Activated CD8-positive, alpha-beta T cell treated with anti-CD3 and anti-CD28 coated beads, Interleukin-2, amount 10 ng/mL, durations not matched to agents 7 days and 5 days (primary cell): ENCODE measurements at regions not wholly inside any gene's neighbourhood (a gene's known extent, or its start where the extent isn't known, plus 50 kb on each side); places are given as distances from the start of the nearest gene placed in this dataset.
"Not testable (repeated sequence)": the region's sequence is repeated elsewhere in the genome, so short reads cannot be mapped to it uniquely, and the experiment has no call there.

Source experiments
- ATAC-seq: fragments of 150-1000 bp; cut with Tn5 transposase; one replicate; pipeline ENCODE4 v1.10.0; 2021; ENCODE audit warnings: moderate library complexity
- CTCF ChIA-PET: fragments of 350-600 bp; sonication (Branson Sonifier 250); formaldehyde crosslinking; loops from one replicate; lab custom pipeline; 2021; ENCODE audit warnings: antibody characterized with exemption; lab: Charles Lee
- POLR2A ChIA-PET: fragments of 350-600 bp; sonication (Branson Sonifier 250); formaldehyde crosslinking; loops from one replicate; lab custom pipeline; 2021; ENCODE audit warnings: antibody characterized with exemption; lab: Charles Lee
- DNase-seq: peaks from one replicate; pipeline ENCODE4 v3.0.0-alpha.2; 2020
- H3K27ac Mint-ChIP-seq: one replicate; pipeline ENCODE4 v1.8.0; 2021; ENCODE audit warnings: mild to moderate bottlenecking, mixed read lengths
- H3K27me3 Mint-ChIP-seq: one replicate; pipeline ENCODE4 v1.8.0; 2021; ENCODE audit warnings: low read depth, mixed read lengths
- H3K36me3 Mint-ChIP-seq: one replicate; pipeline ENCODE4 v1.8.0; 2021; ENCODE audit warnings: low read depth, mixed read lengths
- H3K4me1 Mint-ChIP-seq: one replicate; pipeline ENCODE4 v1.8.0; 2021; ENCODE audit warnings: low read depth, mixed read lengths
- H3K4me3 Mint-ChIP-seq: one replicate; pipeline ENCODE4 v1.8.0; 2021; ENCODE audit warnings: mild to moderate bottlenecking, mixed read lengths
- H3K9me3 Mint-ChIP-seq: one replicate; pipeline ENCODE4 v1.8.0; 2022; ENCODE audit warnings: mixed read lengths; ENCODE audit not compliant: insufficient read depth

DNA sequence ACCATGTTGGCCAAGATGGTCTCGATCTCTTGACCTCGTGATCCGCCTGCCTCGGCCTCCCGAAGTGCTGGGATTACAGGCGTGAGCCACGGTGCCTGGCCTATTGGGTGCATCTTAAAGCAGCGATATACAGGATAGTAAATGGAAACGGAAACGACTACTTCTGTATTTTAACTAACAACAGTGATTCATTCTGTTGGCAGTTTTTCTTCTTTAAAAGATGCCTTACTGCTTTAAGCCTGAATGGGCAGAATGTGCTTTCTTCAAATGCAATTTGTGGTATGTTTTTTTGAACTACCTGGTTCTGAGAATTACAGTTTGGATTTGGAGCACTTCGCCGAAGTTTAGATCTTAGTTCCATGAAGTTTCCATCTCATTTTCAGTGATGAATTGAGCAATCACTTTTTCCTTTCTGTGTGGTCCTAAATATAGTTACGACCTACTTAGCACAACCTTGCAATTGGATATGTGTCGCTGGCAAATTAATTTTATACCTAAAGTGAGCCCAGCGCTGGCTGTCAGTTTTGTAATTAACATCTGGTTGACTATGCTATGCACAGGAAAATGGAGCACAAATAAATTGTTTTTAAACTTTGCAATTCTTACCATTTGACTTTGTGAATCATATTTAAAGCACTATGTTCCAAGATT, 53.6 kb upstream of the EIF5 start:
- peaks cover 56% of the 10 kb centered on the region for H3K27me3 Mint-ChIP-seq
- POLR2A ChIA-PET = no interaction called here
- no peaks in the 10 kb centered on the region for H3K9me3 Mint-ChIP-seq
- no peak overlapping the region for H3K27ac Mint-ChIP-seq
- peaks cover 4% of the 10 kb centered on the region for H3K4me1 Mint-ChIP-seq
- CTCF ChIA-PET = no interaction called here
- no peak for DNase-seq
- H3K36me3 Mint-ChIP-seq = peaks cover 3% of the 10 kb centered on the region
- ATAC-seq = no peak
- no peak overlapping the region for H3K4me3 Mint-ChIP-seq

- no peak overlapping the region for H3K4me3 Mint-ChIP-seq
- DNase-seq = no peak
- no peak for ATAC-seq
- H3K36me3 Mint-ChIP-seq = peaks cover 3% of the 10 kb centered on the region
- no peaks in the 10 kb centered on the region for H3K9me3 Mint-ChIP-seq
- peaks cover 8% of the 10 kb centered on the region for H3K4me1 Mint-ChIP-seq
- CTCF ChIA-PET = no interaction called here
- H3K27me3 Mint-ChIP-seq = peaks cover 57% of the 10 kb centered on the region
- H3K27ac Mint-ChIP-seq = no peak overlapping the region
- POLR2A ChIA-PET = no interaction called here
Measured at GRCh38 chr14:103281496-103282231, 52.4 kb upstream of the EIF5 start.

- H3K4me3 Mint-ChIP-seq, ATAC-seq, POLR2A ChIA-PET, H3K9me3 Mint-ChIP-seq, DNase-seq, H3K36me3 Mint-ChIP-seq, H3K27ac Mint-ChIP-seq, CTCF ChIA-PET, H3K4me1 Mint-ChIP-seq: not testable (repeated sequence)
- peaks cover 57% of the 10 kb centered on the region for H3K27me3 Mint-ChIP-seq
Measured at GRCh38 chr14:103282309-103282708, 51.7 kb upstream of the EIF5 start.

- peaks cover 54% of the 10 kb centered on the region for H3K27me3 Mint-ChIP-seq
- H3K9me3 Mint-ChIP-seq = no peaks in the 10 kb centered on the region
- DNase-seq (no peak), ATAC-seq (no peak)
- H3K4me3 Mint-ChIP-seq = no peak overlapping the region
- ChIA-PET POLR2A (no interaction called here), CTCF (no interaction called here)
- H3K27ac Mint-ChIP-seq = no peak overlapping the region
- peaks cover 3% of the 10 kb centered on the region for H3K36me3 Mint-ChIP-seq
- H3K4me1 Mint-ChIP-seq = peaks cover 8% of the 10 kb centered on the region
Measured at GRCh38 chr14:103282932-103283331, 51.1 kb upstream of the EIF5 start.

GRCh38 chr14:103283916-103284315, 50.1 kb upstream of the EIF5 start:
- H3K27me3 Mint-ChIP-seq = peaks cover 50% of the 10 kb centered on the region
- ChIA-PET CTCF (no interaction called here), POLR2A (no interaction called here)
- DNase-seq = no peak
- H3K4me3 Mint-ChIP-seq = no peak overlapping the region
- H3K9me3 Mint-ChIP-seq = no peaks in the 10 kb centered on the region
- H3K4me1 Mint-ChIP-seq = peaks cover 8% of the 10 kb centered on the region
- no peak overlapping the region for H3K27ac Mint-ChIP-seq
- H3K36me3 Mint-ChIP-seq = peaks cover 3% of the 10 kb centered on the region
- ATAC-seq = no peak
